HG02642 (cell line): ENCODE measurements at regions not wholly inside any gene's neighbourhood (a gene's known extent, or its start where the extent isn't known, plus 50 kb on each side); places are given as distances from the start of the nearest gene placed in this dataset.
A peak's percentile ranks its signal among the peaks of the same experiment; 100 is the strongest.
"Not testable (repeated sequence)": the region's sequence is repeated elsewhere in the genome, so short reads cannot be mapped to it uniquely, and the experiment has no call there.

Source experiments
- ATAC-seq: cut with Tn5 transposase; IDR thresholded peaks from one replicate; pipeline ENCODE4 v1.9.1; 2021; ENCODE audit warnings: mild to moderate bottlenecking; ENCODE audit not compliant: unreplicated experiment, poor library complexity

DNA sequence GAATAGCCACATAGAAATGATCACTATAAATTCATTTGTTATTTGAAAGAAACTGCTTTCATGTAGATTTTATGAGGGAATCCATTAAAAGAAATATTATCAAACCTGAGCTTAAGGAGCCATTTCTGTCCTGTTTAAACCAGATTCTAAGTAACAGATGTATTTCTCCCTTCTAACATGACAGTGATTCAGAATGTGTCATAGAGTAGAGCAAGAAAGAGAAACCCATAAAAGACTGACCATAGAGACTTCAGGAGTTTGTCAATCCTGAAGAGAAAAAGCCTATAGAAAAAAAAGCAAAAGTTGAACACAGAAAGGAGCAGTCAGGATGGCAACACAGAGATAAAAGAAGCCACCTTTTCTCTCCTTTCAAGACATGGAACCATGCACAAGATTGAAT lies 390.6 kb downstream of the PRIM2 start:
- ATAC-seq, result not testable (repeated sequence)

DNA sequence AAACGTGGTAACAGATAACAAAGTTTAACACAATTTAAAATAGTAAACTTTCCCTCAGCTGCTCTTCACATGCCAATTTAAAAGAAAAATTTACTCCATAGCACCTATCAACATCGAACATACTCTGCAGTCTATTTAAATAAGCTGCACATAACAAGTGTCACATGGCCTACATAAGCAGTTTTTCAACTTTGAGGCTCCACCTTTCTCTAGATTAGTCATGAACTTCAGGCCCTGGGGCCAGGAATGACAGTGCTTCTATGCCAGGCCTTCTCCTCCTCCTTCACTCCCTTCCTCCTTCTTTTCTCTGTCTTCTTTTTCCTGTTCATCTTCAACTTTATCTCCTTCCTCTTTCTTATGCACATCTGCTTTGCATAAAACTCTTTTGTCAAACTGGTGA lies 405.1 kb downstream of the PRIM2 start:
- ATAC-seq, result not testable (repeated sequence)

DNA sequence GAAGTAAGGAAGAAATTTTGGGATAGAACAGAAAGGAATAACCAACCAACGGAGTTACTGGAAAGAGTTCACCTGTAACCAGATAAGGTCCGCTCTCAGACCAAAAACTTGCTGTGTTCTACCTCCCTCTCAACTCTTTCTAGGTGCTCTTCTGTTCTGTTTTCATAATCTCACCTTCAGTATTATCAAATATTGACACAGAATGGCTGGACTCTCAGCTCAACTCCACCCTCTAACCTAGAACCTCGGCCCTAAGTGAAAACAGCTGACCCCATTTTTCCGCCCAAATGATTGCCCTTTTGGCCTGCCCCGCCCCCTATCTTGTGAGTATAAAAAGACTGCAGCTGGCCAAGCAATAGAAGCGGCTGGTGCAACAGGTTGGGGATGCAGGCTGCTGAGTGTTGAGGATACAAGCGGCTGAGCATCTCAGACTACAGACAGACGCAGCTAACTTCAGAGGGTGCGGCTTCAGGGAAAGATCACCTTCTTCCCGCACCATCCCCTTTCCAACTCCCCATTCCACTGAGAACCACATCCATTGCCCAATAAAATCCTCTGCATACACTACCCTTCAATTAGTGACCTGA lies 406.5 kb downstream of the PRIM2 start:
- not testable (repeated sequence) for ATAC-seq

DNA sequence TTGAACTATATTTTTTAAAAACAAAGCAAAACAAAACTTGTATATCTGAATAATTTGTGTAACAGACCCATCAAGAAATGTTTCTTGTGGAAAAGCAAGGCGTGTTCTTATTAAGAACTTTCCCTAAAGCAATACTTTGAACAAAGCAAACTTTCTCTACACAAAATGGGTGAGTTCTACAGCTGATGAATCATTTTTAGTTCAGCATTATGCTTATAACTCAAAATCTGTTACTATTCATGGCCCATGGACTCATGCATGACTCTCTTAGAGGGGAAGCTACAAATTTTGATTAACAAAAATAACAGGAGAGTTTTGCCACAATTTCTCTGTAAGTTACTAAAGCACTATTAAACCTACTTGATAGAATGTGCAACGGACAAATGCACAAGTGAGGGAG lies 412.0 kb downstream of the PRIM2 start:
- ATAC-seq, result not testable (repeated sequence)

DNA sequence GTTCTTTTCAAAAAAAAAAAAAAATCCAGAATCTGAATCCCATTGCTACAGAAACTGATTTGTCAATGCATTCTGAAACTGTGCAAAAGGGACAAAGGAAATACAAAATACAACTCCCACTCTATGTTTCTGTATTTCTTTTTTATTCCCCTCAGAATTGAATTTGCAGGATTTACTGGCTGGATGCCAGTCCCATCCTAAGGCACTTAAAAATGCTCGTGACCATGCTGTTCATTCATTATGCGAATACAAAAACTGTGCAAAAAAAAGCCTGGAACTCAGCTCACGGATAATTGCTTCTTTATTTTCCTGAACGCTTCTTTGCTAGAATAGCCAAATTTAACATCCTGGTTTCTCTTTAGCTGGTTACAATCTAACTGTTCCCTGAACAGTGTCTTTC lies 413.3 kb downstream of the PRIM2 start:
- not testable (repeated sequence) for ATAC-seq

DNA sequence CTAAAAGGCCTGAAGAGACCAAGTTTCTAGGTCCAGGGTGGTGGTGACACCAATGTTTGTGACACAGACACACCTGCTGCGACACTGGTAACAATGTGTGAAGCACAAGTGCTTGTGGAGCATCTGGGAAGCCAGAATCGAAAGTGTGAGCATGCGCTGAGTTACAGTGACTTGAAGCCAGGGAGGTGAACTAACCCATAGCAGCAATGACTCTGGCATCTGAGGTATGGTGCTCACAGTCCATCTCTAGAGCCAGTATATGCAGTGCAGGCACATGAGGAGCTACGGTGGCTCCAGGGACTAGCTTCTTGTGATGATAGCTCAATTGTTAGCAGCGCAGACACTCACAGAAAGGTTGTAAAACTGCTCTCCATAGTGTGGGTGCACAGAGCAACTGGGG lies 430.3 kb downstream of the PRIM2 start:
- ATAC-seq, result not testable (repeated sequence)

DNA sequence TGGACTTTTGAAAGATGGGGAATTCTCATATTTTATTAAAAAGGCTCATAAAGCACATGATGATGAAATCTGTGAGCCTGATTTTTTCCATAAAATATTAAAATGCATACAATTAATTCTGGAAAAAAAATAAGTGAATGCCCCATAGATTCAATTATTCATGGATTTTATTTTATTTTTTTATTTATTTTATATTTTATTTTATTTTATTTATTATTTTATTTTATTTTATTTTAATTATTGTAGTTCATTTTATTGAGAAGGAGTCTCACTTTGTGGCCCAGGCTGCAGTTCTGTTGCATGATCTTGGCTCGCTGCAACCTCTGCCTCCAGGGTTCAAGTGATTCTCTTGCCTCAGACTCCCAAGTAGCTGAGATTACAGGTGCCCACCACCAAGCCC lies 442.4 kb downstream of the PRIM2 start:
- ATAC-seq, result not testable (repeated sequence)

DNA sequence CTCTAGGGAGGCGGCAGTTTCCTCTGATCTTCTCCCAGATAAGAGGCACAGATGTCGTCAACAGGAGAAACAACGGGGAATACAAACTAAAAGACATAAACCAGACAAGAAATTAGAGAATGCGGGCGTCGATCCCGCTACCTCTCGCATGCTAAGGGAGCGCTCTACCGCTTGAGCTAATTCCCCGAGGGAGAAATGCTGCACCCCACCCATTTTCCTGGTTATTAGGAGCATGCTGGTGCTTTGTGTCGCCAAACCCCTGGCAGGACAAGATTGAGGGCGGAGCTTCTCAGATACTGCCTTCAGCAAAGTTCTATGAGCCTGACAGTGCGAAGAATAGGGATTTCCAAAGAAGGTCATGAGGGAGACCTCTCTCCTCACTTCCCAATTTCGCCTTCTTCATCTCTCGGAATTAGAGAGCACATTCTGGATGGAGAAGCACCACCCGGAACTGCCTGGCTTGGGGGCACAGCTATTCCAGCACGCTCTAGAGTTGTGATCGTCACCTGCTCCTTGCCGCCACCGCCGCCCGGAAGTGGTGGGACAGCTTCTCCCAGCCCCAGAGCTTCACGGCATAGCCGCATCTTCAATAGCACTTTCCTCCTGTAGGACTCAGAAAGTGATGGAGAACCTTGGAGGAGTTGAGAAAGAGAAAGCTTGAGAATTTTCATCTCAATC lies 475.4 kb downstream of the PRIM2 start:
- peak; percentile 55 for ATAC-seq

DNA sequence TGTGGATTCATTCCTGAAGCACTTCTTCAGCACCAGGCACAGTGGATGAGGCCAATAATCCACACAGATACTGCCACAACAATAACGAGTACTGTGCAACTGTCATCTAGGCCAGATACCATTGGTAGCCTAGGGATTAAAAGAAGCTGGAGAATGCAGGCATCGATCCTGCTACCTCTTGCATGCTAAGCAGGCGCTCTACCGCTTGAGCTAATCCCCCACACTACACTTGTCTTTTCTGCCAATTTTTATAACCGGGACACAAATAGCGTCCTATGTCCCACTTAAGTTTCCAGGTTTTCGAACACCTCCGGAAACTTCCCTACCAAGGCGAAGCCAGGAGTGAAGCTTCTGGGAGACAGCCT lies 475.9 kb downstream of the PRIM2 start:
- peak; percentile 15 for ATAC-seq

DNA sequence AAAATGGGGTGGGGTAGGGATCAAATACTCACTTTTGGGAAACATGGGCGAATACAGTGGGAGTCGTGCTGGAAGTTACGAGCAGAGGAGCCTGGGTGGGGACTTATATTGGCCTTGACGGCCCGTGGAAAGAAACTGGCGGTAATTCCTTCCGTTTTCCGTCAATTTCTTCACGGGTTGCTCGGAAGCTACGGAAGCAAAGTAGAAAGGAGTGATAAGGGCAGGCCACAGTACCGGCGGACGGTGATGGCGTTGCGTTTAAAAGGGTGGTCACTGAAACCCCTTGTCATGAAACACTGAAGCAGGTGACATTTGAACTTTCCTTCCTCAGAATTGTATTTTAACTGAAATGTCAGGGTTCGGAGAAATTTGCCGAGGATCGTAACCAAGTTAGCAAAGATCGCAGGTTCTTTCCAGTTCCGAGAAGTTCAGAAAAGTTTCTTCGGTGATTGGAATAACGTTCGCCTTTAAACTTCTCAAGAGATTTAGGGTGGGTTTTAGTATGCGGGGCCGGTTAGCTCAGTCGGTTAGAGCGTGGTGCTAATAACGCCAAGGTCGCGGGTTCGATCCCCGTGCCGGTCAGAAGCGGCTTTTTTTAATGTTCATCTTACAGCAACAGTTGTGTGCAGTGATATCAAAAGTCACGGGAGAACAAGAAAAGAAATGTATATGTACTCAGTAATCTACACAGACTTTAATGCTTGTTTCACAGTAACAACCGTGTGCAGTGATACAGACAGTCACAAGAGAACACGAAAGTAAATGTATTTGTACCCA lies 482.5 kb downstream of the PRIM2 start:
- not testable (repeated sequence) for ATAC-seq

DNA sequence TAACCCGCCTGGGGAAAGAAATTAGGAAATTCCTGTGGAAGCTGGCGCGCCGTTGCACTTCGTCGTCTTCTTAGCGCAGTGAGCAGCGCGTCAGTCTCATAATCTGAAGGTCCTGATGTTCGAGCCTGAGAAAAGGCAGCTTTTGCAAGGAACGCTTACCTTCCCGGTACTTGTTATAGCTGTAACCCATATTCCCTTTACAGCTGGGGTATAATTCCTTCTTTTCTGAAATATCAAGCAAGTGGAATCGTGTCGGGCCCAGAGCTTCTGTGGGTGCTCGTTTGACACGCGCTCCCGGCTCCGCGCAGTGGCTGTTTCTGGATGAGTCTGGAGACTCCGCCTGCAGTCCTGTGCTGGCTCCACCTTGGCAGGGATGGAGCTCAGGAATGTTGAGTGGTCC lies 491.2 kb downstream of the PRIM2 start:
- ATAC-seq, result not testable (repeated sequence)

DNA sequence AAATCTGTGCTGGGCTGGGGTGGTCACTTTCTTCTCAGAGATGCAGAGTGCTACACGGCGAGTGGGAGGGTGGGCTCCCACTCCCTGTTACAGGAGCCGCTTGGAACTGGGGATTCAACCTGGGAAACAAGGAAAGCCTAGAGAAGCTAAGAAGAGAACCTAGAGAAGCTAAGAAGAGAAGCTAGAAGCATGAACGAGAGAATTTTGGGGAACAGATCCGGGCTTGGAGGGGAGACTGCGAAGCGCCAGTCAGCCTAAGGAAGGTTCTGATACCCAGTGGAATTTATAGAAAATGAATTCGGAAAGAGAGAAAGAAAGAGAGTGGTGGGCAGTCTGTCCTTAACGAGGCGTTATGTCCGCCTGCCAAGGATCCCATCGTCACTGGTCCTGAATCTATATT lies 492.0 kb downstream of the PRIM2 start:
- ATAC-seq, result not testable (repeated sequence)

DNA sequence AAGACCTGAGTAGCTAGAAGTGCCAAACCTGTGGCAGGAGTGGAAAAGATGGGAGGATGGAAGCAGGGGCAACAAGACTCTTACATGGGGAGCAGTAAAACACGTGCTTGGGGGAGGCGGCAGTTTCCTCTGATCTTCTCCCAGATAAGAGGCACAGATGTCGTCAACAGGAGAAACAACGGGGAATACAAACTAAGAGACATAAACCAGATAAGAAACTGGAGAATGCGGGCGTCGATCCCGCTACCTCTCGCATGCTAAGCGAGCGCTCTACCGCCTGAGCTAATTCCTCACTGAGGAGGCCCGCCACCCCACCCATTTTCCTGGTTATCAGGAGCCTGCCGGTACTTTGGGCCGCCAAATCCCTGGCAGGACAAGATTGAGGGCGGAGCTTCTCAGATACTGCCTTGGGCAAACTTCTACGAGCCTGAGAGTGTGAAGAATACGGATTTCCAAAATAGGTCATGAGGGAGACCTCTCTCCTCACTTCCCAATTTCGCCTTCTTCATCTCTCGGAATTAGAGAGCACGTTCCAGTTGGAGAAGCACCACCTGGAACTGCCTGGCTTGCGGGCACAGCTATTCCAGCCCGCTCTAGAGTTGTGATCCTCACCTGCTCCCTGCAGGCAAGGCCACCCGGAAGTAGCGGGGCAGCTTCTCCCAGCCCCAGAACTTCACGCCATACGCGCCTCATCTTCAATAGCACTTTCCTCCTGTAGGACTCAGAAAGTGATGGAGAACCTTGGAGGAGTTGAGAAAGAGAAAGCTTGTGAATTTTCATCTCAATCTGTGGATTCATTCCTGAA lies 496.0 kb downstream of the PRIM2 start:
- ATAC-seq, result not testable (repeated sequence)

DNA sequence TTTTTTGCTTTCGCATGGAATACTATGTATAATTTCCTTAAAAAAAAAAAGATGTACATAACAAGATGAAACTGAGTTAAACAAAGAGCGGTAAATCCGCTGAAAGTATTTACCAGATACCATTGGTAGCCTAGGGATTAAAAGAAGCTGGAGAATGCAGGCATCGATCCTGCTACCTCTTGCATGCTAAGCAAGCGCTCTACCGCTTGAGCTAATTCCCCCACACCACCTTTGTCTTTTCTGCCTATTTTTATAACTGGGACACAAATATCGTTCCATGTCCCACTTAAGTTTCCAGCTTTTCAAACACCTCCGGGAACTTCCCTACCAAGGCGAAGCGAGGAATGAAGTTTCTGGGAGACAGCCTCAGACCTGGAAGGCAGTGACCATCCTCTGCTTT lies 498.4 kb downstream of the PRIM2 start:
- not testable (repeated sequence) for ATAC-seq

DNA sequence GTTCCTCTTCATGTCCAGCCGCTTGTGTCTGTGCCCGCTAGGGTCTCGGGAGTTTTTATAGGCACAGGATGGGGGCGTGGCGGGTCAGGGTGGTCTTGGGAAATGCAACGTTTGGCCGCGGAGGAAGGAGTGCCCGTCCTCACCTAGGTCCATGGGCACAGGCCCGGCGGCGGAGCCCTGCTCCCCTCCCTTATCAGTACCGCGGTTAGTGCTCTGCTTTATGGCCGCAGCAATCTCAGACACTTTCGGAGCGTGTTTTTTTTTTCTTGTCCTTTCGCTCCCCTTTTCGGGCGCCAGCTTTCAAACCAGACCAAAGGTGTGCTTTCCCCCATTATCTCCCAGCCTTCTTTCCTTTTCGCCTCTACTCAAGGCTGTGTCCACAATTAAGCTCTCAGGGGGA lies 503.9 kb downstream of the PRIM2 start:
- not testable (repeated sequence) for ATAC-seq

DNA sequence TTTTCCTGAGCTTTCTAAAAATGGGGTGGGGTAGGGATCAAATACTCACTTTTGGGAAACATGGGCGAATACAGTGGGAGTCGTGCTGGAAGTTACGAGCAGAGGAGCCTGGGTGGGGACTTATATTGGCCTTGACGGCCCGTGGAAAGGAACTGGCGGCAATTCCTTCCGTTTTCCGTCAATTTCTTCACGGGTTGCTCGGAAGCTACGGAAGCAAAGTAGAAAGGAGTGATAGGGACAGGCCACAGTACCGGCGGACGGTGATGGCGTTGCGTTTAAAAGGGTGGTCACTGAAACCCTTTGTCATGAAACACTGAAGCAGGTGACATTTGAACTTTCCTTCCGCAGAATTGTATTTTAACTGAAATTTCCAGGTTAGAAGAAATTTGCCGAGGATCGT lies 505.0 kb downstream of the PRIM2 start:
- not testable (repeated sequence) for ATAC-seq

DNA sequence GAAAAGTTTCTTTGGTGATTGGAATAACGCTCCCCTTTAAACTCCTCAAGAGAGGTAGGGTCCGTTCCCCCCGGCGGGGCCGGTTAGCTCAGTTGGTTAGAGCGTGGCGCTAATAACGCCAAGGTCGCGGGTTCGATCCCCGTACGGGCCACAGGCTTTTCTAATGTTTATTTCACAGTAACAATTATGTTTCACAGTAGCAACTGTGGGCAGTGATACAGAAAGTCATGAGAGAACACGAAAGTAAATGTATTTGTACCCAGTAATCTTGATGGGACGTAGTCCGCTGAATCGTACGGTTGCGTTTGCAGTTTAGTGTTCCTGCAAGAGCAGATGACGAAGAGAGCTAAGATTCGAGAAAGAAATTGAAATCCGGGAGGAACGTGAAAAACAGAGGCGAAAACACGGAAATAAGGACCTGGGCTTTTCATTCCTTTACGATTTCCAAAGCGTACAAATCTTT lies 505.5 kb downstream of the PRIM2 start:
- ATAC-seq, result no peak

DNA sequence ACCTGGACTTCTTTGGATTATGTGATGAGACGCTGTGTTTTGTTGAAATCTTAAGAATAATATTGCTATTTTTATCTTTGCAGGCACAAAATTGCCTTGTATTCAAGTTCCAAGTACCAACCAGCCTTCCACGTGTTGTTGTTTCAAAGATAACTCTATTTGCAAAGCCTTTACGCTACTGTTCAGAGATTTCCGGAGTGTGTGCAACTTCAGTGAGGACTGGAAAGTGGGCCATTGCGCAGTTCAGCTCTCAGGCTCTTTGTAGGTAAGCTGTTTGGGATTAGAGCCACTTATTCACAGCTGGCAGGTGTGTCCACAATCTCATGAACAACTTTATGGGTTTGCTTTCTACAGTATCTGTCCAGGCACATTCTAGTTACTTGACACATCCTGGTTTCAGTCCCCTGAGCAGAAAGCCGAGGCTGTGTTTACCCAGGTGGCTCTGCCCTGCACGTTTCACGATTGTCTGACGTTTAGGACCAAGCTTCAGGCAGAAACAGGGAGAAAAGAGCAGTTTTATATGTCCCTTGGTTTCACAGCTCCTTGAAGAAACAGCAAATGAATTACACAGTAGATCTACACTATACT lies 520.3 kb downstream of the PRIM2 start:
- ATAC-seq, result not testable (repeated sequence)

DNA sequence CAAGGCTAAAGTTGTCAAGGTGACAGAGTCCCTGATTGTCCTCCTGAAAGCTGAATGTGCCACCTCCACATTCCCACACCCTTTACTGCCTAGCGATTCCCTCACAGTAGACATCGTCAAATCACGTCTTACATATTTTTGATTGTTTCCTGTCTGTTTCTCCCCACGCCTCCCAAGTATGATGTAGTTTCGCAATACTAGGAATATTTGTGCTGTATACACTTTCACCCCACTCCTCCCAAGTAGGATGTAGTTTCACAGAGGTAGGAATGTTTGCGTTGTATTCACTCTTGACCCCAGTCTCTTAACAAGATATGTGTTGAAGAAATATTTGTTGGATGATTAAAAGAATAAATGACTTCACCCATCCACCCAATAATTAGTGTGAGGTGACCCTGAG lies 524.1 kb downstream of the PRIM2 start:
- ATAC-seq, result not testable (repeated sequence)

DNA sequence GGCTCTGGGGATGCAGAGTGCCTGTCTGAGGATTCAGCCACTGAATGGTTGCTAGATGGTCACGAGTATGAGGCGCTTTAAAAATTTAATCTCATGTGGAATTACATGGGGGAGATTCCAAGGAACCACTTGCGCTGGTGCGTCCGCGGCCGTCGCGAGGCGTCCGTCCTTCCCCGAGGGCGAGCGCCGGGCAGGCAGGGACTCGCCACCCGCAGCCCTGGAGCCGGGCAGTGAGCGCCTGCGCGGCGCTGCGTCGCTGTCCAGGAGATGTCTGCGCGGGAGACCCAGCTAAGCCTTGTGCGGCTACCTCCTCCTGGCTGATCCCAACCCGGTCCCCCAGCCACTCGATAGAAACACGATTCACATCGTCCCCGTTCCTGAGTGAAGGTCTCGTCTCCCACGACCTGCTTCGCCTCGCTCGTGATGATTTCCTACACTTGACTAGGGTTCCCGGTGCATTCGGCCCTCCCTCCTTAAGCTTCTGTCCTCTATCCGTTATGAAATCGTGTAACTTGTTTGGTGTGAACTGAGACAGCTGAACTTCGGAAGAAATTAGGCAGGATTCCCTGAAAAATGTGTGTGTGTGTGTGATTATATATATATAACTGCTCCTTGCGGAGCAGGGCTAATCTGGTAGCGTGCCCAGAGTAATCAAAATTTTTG lies 536.4 kb downstream of the PRIM2 start:
- ATAC-seq, result not testable (repeated sequence)
